Muscle layer of duodenum (tissue), 2 donors: ENCODE measurements at regions not wholly inside any gene's neighbourhood (a gene's known extent, or its start where the extent isn't known, plus 50 kb on each side); places are given as distances from the start of the nearest gene placed in this dataset.
"Not testable (repeated sequence)": the region's sequence is repeated elsewhere in the genome, so short reads cannot be mapped to it uniquely, and the experiment has no call there.

ENCODE experiments used
- H3K27ac ChIP-seq: one replicate; pipeline ENCODE4 v1.7.0; 2013; ENCODE audit warnings: mild to moderate bottlenecking, low read length
- H3K27me3 ChIP-seq: one replicate; pipeline ENCODE4 v1.7.0; 2013; ENCODE audit warnings: low read depth, mild to moderate bottlenecking, control low read depth, low read length
- H3K36me3 ChIP-seq, 2 donors: one replicate each; pipeline ENCODE4 v1.7.0; 2013; ENCODE audit warnings: low read length in 2 of 2, control low read depth in 1 of 2, mild to moderate bottlenecking in 1 of 2; ENCODE audit not compliant: insufficient read depth in 2 of 2, control insufficient read depth in 1 of 2
- H3K4me1 ChIP-seq, 2 donors: one replicate each; pipeline ENCODE4 v1.7.0; 2013; ENCODE audit warnings: low read length in 2 of 2, mild to moderate bottlenecking in 2 of 2, control low read depth in 1 of 2, moderate library complexity in 1 of 2; ENCODE audit not compliant: insufficient read depth in 2 of 2, control insufficient read depth in 1 of 2
- H3K4me3 ChIP-seq, 2 donors: one replicate each; pipeline ENCODE4 v1.7.0; 2013; ENCODE audit warnings: low read length in 2 of 2, low read depth in 1 of 2, mild to moderate bottlenecking in 1 of 2
- H3K9me3 ChIP-seq, 2 donors: one replicate each; pipeline ENCODE4 v1.7.0; 2013; ENCODE audit warnings: low read length in 2 of 2, control low read depth in 1 of 2, mild to moderate bottlenecking in 1 of 2; ENCODE audit not compliant: control insufficient read depth in 1 of 2
- donor health status: healthy.

GRCh38 chr6:168189200-168190013, 110.4 kb upstream of the FRMD1 start:
- no peaks in the 10 kb centered on the region for H3K36me3 ChIP-seq
- no peaks in the 10 kb centered on the region for H3K27me3 ChIP-seq
- H3K27ac ChIP-seq, result no peak overlapping the region
- H3K4me3 ChIP-seq, result no peak overlapping the region
- no peaks in the 10 kb centered on the region for H3K9me3 ChIP-seq
- no peaks in the 10 kb centered on the region for H3K4me1 ChIP-seq

DNA sequence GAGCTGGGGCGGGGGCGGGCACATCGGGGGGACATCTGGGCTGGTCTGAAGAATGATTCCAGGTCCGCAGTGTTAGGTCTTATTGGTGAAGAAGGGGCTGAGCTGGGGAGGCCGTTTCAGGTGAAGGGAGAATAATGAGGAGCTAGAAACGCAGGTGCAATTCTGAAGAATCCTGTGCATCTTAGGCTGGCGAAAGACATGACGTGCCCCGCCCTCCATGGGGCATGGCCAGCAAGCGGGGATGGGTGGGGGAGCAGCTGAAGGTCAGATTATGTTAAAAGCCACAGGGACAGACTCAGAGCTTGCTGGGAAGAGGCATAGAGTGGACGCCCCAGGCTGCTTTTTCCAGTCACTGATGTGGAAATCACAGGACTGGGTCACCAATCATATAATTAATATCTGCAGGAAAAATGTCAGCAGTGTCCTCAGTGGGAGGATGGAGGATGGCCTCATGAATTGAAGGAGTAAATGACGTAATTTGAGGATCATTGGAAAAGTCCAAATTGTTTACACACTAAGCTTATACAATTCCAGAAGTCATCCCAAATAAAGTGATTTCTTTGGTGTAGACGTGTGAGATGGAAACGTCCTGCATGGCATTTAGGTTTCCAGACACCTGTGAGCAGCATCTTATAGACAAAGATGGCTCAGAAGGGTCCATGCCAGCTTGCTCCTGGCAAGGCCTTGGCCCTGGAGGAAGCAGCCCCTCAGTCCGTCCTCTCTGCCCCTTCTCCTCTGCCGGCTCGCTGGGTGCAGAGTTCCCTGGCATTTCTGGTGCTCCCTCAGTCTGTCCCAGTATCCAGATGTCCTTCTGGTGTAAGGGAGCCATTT, 109.6 kb upstream of the FRMD1 start:
- Histone ChIP-seq H3K4me1 (no peaks in the 10 kb centered on the region), H3K9me3 (no peaks in the 10 kb centered on the region), H3K4me3 (no peak overlapping the region), H3K36me3 (no peaks in the 10 kb centered on the region), H3K27ac (no peak overlapping the region), H3K27me3 (no peaks in the 10 kb centered on the region)

DNA sequence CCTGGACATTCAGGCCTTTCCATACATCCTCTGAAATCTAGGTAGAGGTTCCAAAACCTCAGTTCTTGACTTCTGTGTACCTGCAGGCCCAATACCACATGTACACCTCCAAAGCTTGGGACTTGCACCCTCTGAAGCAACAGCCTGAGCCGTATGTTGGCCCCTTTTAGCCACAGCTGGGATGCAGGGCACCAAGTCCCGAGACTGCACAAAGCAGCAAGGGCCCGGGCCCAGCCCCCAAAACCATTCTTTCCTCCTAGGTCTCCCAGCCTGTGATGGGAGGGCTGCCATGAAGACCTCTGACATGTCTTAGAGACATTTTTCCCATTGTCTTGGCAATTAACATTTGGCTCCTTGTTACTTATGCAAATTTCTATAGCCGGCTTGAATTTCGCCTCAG, 107.4 kb upstream of the FRMD1 start:
- Histone ChIP-seq H3K36me3 (no peaks in the 10 kb centered on the region), H3K27me3 (no peaks in the 10 kb centered on the region), H3K9me3 (no peaks in the 10 kb centered on the region), H3K4me3 (no peak overlapping the region), H3K27ac (no peak overlapping the region), H3K4me1 (no peaks in the 10 kb centered on the region)

DNA sequence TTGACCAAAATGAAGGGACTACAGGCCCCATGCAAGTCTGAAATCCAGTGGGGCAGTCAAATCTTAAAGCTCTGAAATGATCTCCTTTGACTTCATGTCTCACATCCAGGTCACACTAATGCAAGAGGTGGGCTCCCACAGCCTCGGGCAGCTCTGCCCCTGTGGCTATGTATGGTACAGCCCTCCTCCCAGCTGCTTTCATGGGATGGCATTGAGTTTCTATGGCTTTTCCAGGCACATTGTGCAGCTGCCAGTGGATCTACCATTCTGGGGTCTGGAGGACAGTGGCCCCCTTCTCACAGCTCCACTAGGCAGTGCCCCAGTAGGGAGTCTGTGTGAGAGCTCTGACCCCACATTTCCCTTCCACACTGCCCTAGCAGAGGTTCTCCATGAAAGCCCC, 107.0 kb upstream of the FRMD1 start:
- H3K9me3 ChIP-seq, H3K4me3 ChIP-seq, H3K36me3 ChIP-seq, H3K4me1 ChIP-seq, H3K27ac ChIP-seq, H3K27me3 ChIP-seq: not testable (repeated sequence)

DNA sequence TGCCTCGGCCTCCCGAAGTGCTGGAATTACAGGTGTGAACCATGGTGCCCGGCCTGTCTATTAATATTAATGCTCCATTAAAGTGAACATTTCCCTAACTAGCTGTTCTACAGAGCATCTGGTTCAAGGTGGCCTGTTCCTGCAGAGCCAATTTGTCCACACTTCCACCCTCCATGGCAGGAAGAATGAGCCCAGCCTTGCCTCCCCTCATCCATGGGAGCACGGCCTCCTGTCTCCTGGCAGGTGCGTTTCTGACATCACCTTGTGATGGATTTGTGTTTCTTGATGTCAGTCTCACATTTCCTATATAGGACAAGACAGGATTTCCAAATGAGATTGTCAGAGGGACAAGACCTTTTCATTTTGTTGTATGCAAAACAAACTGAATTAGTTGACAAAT, 105.7 kb upstream of the FRMD1 start:
- Histone ChIP-seq H3K4me1 (no peaks in the 10 kb centered on the region), H3K27ac (no peak overlapping the region), H3K9me3 (no peaks in the 10 kb centered on the region), H3K27me3 (no peaks in the 10 kb centered on the region), H3K36me3 (no peaks in the 10 kb centered on the region), H3K4me3 (no peak overlapping the region)

GRCh38 chr6:168183613-168183970, 104.6 kb upstream of the FRMD1 start:
- H3K36me3 ChIP-seq, result no peaks in the 10 kb centered on the region
- no peak overlapping the region for H3K27ac ChIP-seq
- H3K4me3 ChIP-seq, result no peak overlapping the region
- H3K27me3 ChIP-seq, result no peaks in the 10 kb centered on the region
- no peaks in the 10 kb centered on the region for H3K4me1 ChIP-seq
- H3K9me3 ChIP-seq, result no peaks in the 10 kb centered on the region

GRCh38 chr6:168182908-168183612, 104.0 kb upstream of the FRMD1 start:
- H3K27me3 ChIP-seq, result no peaks in the 10 kb centered on the region
- H3K4me1 ChIP-seq, result no peaks in the 10 kb centered on the region
- no peak overlapping the region for H3K27ac ChIP-seq
- no peak overlapping the region for H3K4me3 ChIP-seq
- no peaks in the 10 kb centered on the region for H3K9me3 ChIP-seq
- no peaks in the 10 kb centered on the region for H3K36me3 ChIP-seq

DNA sequence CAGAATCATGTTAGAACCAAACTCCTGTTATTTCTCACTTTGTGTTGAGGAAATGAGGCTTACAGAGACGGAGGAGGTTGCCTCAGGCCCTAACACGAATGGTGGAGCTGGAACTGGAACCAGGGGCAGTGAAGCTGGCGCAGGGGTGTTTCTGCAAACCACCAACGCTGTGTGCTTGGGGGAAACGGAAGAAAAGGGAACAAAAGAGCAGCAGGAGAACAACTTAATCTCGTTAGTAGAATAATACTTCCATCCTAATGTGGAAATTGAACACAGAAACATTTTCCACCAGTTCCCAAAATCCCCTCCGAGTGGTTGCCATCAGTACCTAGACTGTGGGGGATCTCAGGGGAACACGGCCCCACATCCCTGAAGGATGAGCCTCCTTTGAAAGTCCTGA, 103.4 kb upstream of the FRMD1 start:
- H3K27me3 ChIP-seq, result no peaks in the 10 kb centered on the region
- no peak overlapping the region for H3K27ac ChIP-seq
- H3K9me3 ChIP-seq, result no peaks in the 10 kb centered on the region
- no peaks in the 10 kb centered on the region for H3K36me3 ChIP-seq
- H3K4me1 ChIP-seq, result no peaks in the 10 kb centered on the region
- no peak overlapping the region for H3K4me3 ChIP-seq

DNA sequence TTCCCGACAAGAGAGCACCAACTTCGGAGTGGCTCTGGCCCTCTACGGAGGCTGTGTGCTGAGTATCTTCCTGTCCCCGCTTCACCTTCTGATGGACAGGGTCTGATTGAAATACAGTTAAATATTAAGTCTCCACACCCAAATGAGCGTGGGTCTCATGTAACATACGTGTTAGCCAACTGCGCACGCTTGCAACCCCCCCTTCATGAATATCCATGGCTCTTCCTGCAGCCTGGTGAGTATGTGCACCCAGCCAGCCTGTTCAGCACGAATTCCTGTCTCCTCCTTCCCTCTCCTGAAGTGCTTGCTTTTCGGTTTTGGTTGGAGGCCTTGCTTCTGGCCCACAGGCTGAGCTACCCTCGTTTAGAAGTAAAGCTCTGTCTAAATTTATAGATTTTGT, 102.9 kb upstream of the FRMD1 start:
- Histone ChIP-seq H3K9me3 (no peaks in the 10 kb centered on the region), H3K36me3 (no peaks in the 10 kb centered on the region), H3K27me3 (no peaks in the 10 kb centered on the region), H3K4me1 (no peaks in the 10 kb centered on the region), H3K4me3 (no peak overlapping the region), H3K27ac (no peak overlapping the region)

- H3K4me3 ChIP-seq, result no peak overlapping the region
- H3K4me1 ChIP-seq, result no peaks in the 10 kb centered on the region
- H3K27ac ChIP-seq, result no peak overlapping the region
- no peaks in the 10 kb centered on the region for H3K27me3 ChIP-seq
- H3K36me3 ChIP-seq, result no peaks in the 10 kb centered on the region
- no peaks in the 10 kb centered on the region for H3K9me3 ChIP-seq
Observed at GRCh38 chr6:168181316-168181715, 102.3 kb upstream of the FRMD1 start.

GRCh38 chr6:168180548-168181011, 101.6 kb upstream of the FRMD1 start:
- Histone ChIP-seq H3K27me3 (no peaks in the 10 kb centered on the region), H3K9me3 (no peaks in the 10 kb centered on the region), H3K36me3 (no peaks in the 10 kb centered on the region), H3K4me1 (no peaks in the 10 kb centered on the region), H3K4me3 (no peak overlapping the region), H3K27ac (no peak overlapping the region)
